Body of pancreas (tissue), 4 donors: ENCODE measurements at regions not wholly inside any gene's neighbourhood (a gene's known extent, or its start where the extent isn't known, plus 50 kb on each side); places are given as distances from the start of the nearest gene placed in this dataset.

Experiments used
- POLR2A ChIP-seq, 3 donors: fragments of 450-650 bp; IDR thresholded peaks; one replicate each; pipeline ENCODE4 v1.6.1; 2016; ENCODE audit warnings: antibody characterized with exemption in 3 of 3, mild to moderate bottlenecking in 2 of 3
- TF ChIP-seq, protein P1 (sequence below), 7 experiments: fragments of 450-650 bp in 4 of 7; fragments of 200-600 bp in 3 of 7; sonication (generic) in 3 of 7; IDR thresholded peaks; one replicate each; pipeline ENCODE4 v1.5.1; 2016 to 2019; ENCODE audit warnings: antibody characterized with exemption in 7 of 7

DNA sequence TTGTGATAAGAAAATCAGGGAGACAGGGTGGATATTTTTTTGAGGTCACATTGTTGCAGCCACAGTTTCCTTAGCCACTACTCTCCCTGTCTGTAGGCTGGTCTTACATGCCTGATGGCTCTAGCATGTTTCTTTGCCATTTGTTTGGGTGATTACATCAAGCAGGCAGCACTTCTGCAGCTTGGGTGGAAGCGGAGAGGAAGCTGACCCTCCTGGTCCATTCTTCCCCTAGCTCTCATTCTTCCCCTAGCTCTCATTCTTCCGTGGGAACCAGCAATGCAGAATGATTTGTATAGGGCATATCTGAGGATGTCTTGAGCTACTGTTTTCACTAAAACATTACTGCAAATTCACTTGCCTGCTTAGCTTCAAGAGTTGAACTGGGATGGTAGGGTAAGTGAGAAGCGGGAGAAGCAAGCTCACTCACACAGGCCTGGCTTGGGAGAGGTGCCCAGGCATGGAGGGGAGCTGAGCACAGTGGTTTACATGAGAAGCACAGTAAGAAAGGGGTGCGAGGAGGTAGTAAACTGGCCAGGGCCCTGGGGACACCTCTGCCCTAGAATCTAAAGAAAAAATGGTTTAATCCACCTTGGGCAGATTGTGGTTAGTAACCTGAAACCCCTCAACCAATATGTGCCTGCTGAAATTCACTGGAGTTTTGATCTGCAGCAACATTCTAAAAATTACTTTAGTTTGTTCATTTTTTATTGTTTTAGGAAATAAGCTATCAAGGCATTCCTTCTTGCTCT is 538.9 kb downstream of the RFC3 start:
- TF ChIP-seq, protein P1, sequence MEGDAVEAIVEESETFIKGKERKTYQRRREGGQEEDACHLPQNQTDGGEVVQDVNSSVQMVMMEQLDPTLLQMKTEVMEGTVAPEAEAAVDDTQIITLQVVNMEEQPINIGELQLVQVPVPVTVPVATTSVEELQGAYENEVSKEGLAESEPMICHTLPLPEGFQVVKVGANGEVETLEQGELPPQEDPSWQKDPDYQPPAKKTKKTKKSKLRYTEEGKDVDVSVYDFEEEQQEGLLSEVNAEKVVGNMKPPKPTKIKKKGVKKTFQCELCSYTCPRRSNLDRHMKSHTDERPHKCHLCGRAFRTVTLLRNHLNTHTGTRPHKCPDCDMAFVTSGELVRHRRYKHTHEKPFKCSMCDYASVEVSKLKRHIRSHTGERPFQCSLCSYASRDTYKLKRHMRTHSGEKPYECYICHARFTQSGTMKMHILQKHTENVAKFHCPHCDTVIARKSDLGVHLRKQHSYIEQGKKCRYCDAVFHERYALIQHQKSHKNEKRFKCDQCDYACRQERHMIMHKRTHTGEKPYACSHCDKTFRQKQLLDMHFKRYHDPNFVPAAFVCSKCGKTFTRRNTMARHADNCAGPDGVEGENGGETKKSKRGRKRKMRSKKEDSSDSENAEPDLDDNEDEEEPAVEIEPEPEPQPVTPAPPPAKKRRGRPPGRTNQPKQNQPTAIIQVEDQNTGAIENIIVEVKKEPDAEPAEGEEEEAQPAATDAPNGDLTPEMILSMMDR (IDR thresholded peaks at IDR 0.05) = no peak
- no peak for TF ChIP-seq POLR2A (IDR thresholded peaks at IDR 0.05)
